Psoas muscle (tissue), 7 donors: ENCODE measurements at regions not wholly inside any gene's neighbourhood (a gene's known extent, or its start where the extent isn't known, plus 50 kb on each side); places are given as distances from the start of the nearest gene placed in this dataset.
"Not testable (repeated sequence)": the region's sequence is repeated elsewhere in the genome, so short reads cannot be mapped to it uniquely, and the experiment has no call there.

Experiments
- ATAC-seq, 4 donors: fragments of 200-7000 bp; cut with Tn5 transposase; one replicate each; pipeline ENCODE4 v1.9.1; 2020; ENCODE audit warnings: moderate library complexity in 3 of 4, mild to moderate bottlenecking in 2 of 4
- DNase-seq, 2 donors: peaks; one replicate each; pipeline ENCODE4 v3.0.0-alpha.2; 2020
- H3K27ac ChIP-seq: fragments of 200-600 bp; one replicate; pipeline ENCODE4 v1.8.0; 2022
- H3K27me3 ChIP-seq, 3 donors: fragments of 200-600 bp in 1 of 3; one replicate each; pipeline versions ENCODE4 v1.6.1 to v1.8.0; 2013 to 2022; ENCODE audit warnings: low read length in 2 of 3, mild to moderate bottlenecking in 2 of 3, moderate library complexity in 1 of 3; ENCODE audit not compliant: insufficient read depth in 3 of 3
- H3K36me3 ChIP-seq, 2 donors: fragments of 200-600 bp in 1 of 2; one replicate each; pipeline versions ENCODE4 v1.6.1 to v1.8.0; 2013 to 2022; ENCODE audit warnings: low read depth in 1 of 2, mild to moderate bottlenecking in 1 of 2, moderate library complexity in 1 of 2; ENCODE audit not compliant: insufficient read depth in 1 of 2
- H3K4me1 ChIP-seq: fragments of 200-600 bp; one replicate; pipeline ENCODE4 v1.8.0; 2022
- H3K4me3 ChIP-seq: fragments of 200-600 bp; one replicate; pipeline ENCODE4 v1.8.0; 2022; ENCODE audit warnings: mild to moderate bottlenecking
- H3K9me3 ChIP-seq: fragments of 200-600 bp; one replicate; pipeline ENCODE4 v1.8.0; 2022
- WGBS, 3 donors: extraction: QIAGEN DNeasy Blood & Tissue Kit; methylation state at CpG; one replicate each; pipeline versions ENCODE4 v1.1.6 to v1.1.7; 2013; 5-methylcytosine and 5-hydroxymethylcytosine counted together
- intact Hi-C, 2 donors: fragments of 100-400 bp; cut with DNase I; formaldehyde crosslinking; loops; one replicate each; pipeline versions ENCODE4 v1.11.0 to v1.14.2; 2022
- TF ChIP-seq, protein P1 (sequence below): fragments of 200-600 bp; IDR thresholded peaks from one replicate; pipeline ENCODE4 v1.8.0; 2022; ENCODE audit warnings: antibody characterized with exemption
- donor health status: healthy with polysubstance abuse.
- donor health status: DM: no; HTN: no; CAD: no; lungs with moderate emphysema.
- donor health status: Bipolar disorder and iron deficiency.
- donor health status: healthy.
- donor health status: DM: yes; HTN: yes; CAD: no.
- donor health status: DM: no; HTN: no; CAD: no.
- donor health status: DM: yes; HTN: yes; CAD: no.

- H3K4me1 ChIP-seq, result no peaks in the 10 kb centered on the region
- ATAC-seq (no peak), DNase-seq (no peak)
- H3K36me3 ChIP-seq, result no peaks in the 10 kb centered on the region
- TF ChIP-seq, protein P1, sequence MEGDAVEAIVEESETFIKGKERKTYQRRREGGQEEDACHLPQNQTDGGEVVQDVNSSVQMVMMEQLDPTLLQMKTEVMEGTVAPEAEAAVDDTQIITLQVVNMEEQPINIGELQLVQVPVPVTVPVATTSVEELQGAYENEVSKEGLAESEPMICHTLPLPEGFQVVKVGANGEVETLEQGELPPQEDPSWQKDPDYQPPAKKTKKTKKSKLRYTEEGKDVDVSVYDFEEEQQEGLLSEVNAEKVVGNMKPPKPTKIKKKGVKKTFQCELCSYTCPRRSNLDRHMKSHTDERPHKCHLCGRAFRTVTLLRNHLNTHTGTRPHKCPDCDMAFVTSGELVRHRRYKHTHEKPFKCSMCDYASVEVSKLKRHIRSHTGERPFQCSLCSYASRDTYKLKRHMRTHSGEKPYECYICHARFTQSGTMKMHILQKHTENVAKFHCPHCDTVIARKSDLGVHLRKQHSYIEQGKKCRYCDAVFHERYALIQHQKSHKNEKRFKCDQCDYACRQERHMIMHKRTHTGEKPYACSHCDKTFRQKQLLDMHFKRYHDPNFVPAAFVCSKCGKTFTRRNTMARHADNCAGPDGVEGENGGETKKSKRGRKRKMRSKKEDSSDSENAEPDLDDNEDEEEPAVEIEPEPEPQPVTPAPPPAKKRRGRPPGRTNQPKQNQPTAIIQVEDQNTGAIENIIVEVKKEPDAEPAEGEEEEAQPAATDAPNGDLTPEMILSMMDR, result no peak
- H3K4me3 ChIP-seq, result no peak overlapping the region
- no peaks in the 10 kb centered on the region for H3K27me3 ChIP-seq
- intact Hi-C loops, result no loop called here
- 37 to 47% (median 44%) methylated on average over 6 of the region's 6 CpGs for WGBS, 3 donors
- H3K9me3 ChIP-seq, result no peaks in the 10 kb centered on the region
- H3K27ac ChIP-seq, result no peak overlapping the region
These were observed 79.8 kb upstream of the SEL1L start for GRCh38 chr14:81613341-81614045.

DNA sequence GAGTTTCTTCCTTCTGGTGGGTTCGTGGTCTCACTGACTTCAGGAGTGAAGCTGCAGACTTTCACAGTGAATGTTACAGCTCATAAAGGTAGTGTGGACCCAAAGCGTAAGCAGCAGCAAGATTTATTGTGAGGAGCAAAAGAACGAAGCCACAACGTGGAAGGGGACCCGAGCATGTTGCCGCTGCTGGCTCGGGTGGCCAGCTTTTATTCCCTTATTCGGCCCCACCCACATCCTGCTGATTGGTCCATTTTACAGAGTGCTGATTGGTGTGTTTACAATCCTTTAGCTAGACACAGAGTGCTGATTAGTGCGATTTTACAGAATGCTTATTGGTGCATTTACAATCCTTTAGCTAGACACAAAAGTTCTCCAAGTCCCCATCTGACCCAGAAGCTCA, 80.6 kb upstream of the SEL1L start:
- WGBS, 3 donors, result 81 to 87% (median 87%) methylated on average over 9 of the region's 9 CpGs

GRCh38 chr14:81618695-81619094, 85.0 kb upstream of the SEL1L start:
- ATAC-seq, result no peak
- Histone ChIP-seq H3K4me3 (no peak overlapping the region), H3K36me3 (no peaks in the 10 kb centered on the region), H3K27ac (no peak overlapping the region), H3K4me1 (no peaks in the 10 kb centered on the region), H3K9me3 (no peaks in the 10 kb centered on the region), H3K27me3 (no peaks in the 10 kb centered on the region)
- intact Hi-C loops, result no loop called here
- DNase-seq, result no peak
- TF ChIP-seq, protein P1, result no peak
- WGBS, 3 donors, result 67 to 75% (median 71%) methylated on average over 3 of the region's 3 CpGs

More for the DNA sequence above, 80.6 kb upstream of the SEL1L start:
- H3K36me3 ChIP-seq, H3K9me3 ChIP-seq, ATAC-seq, H3K27ac ChIP-seq, DNase-seq, intact Hi-C loops, H3K27me3 ChIP-seq, H3K4me1 ChIP-seq, H3K4me3 ChIP-seq: not testable (repeated sequence)

DNA sequence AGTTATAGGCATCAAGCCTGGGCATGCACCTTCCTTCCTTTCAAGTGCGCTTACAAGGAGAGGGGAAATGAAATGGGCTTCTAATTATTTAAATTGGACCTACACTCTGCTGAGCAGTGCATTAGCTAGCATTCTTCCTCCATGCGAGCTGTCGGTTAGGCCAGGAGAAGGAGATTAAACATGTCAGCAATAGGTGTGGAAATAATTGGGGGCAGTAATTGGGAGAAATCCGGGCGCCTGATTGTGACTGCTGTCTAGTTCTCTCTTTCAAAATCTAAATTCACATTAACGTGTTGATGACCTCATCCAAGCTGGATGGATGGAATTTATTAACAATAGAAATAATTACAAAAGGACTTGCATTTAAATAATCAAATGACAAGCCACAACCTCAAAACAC, 86.2 kb upstream of the SEL1L start:
- 78 to 84% (median 83%) methylated on average over 6 of the region's 6 CpGs for WGBS, 3 donors
- no peaks in the 10 kb centered on the region for H3K4me1 ChIP-seq
- H3K27ac ChIP-seq, result no peak overlapping the region
- no peaks in the 10 kb centered on the region for H3K27me3 ChIP-seq
- DNase-seq (no peak), ATAC-seq (no peak)
- intact Hi-C loops, result no loop called here
- no peaks in the 10 kb centered on the region for H3K36me3 ChIP-seq
- TF ChIP-seq, protein P1, result no peak
- no peaks in the 10 kb centered on the region for H3K9me3 ChIP-seq
- H3K4me3 ChIP-seq, result no peak overlapping the region

DNA sequence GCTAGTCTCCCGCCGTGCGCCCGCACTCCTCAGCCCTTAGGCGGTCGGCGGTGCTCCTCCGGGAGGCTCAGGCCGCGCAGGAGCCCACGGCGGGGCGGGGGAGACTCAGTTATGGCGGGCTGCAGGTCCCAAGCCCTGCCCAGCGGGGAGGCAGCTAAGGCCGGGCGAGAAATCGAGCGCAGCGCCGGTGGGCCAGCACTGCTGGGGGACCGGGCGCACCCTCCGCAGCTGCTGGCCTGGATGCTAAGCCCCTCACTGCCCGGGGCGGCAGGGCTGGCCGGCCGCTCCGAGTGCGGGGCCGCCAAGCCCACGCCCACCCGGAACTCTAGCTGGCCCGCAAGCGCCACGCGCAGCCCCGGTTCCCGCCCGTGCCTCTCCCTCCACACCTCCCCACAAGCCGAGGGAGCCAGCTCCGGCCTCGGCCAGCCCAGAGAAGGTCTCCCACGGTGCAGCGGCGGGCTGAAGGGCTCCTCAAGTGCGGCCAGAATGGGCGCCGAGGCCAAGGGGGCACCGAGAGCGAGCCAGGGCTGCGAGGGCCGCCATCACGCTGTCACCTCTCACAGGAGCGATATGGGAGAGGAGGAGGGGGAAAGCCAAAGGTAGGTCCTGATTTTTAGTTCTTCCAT, 90.2 kb upstream of the SEL1L start:
- H3K4me1 ChIP-seq, ATAC-seq, H3K9me3 ChIP-seq, DNase-seq, H3K4me3 ChIP-seq, H3K27ac ChIP-seq, H3K36me3 ChIP-seq, intact Hi-C loops, H3K27me3 ChIP-seq: not testable (repeated sequence)
- WGBS, 3 donors, result 93 to 94% (median 93%) methylated on average over 49 to 55 of the region's 55 CpGs
